HG03439 (cell line): ENCODE measurements at regions not wholly inside any gene's neighbourhood (a gene's known extent, or its start where the extent isn't known, plus 50 kb on each side); places are given as distances from the start of the nearest gene placed in this dataset.

Experiments
- ATAC-seq: cut with Tn5 transposase; IDR thresholded peaks from one replicate; pipeline ENCODE4 v1.9.1; 2021; ENCODE audit warnings: mild to moderate bottlenecking, moderate library complexity; ENCODE audit not compliant: unreplicated experiment

GRCh38 chr1:177790566-177790965 lies 179.3 kb downstream of the SEC16B start:
- no peak for ATAC-seq

GRCh38 chr1:177789956-177790355 lies 179.9 kb downstream of the SEC16B start:
- no peak for ATAC-seq

GRCh38 chr1:177786176-177786745 lies 183.6 kb downstream of the SEC16B start:
- ATAC-seq = no peak

- ATAC-seq = no peak
These were observed 184.9 kb downstream of the SEC16B start for GRCh38 chr1:177784936-177785335.

GRCh38 chr1:177784409-177784808 lies 185.4 kb downstream of the SEC16B start:
- ATAC-seq = no peak

GRCh38 chr1:177783051-177783450 lies 186.8 kb downstream of the SEC16B start:
- ATAC-seq = no peak

GRCh38 chr1:177780096-177780700 lies 189.7 kb downstream of the SEC16B start:
- no peak for ATAC-seq

- no peak for ATAC-seq
These were observed 190.5 kb downstream of the SEC16B start for GRCh38 chr1:177779166-177779965.

- no peak for ATAC-seq
These were observed 193.9 kb downstream of the SEC16B start for GRCh38 chr1:177775924-177776323.

- ATAC-seq = no peak
These were observed 197.4 kb downstream of the SEC16B start for GRCh38 chr1:177772386-177772960.

- ATAC-seq = no peak
These were observed 198.2 kb downstream of the SEC16B start for GRCh38 chr1:177771688-177772087.

GRCh38 chr1:177770096-177770495 lies 199.8 kb downstream of the SEC16B start:
- no peak for ATAC-seq

- no peak for ATAC-seq
These were observed 213.9 kb downstream of the SEC16B start for GRCh38 chr1:177755851-177756560.

GRCh38 chr1:177754603-177755002 lies 215.3 kb downstream of the SEC16B start:
- no peak for ATAC-seq

GRCh38 chr1:177753655-177754054 lies 216.2 kb downstream of the SEC16B start:
- ATAC-seq = no peak

- ATAC-seq = no peak
These were observed 221.6 kb downstream of the SEC16B start for GRCh38 chr1:177748080-177748801.

- no peak for ATAC-seq
These were observed 223.7 kb downstream of the SEC16B start for GRCh38 chr1:177746155-177746554.

- ATAC-seq = no peak
These were observed 225.0 kb downstream of the SEC16B start for GRCh38 chr1:177744906-177745305.

- no peak for ATAC-seq
These were observed 228.4 kb downstream of the SEC16B start for GRCh38 chr1:177741476-177741875.

- no peak for ATAC-seq
These were observed 230.1 kb downstream of the SEC16B start for GRCh38 chr1:177739780-177740179.

- no peak for ATAC-seq
These were observed 232.4 kb downstream of the SEC16B start for GRCh38 chr1:177737456-177737855.
